C4-2B (cell line): ENCODE measurements at regions not wholly inside any gene's neighbourhood (a gene's known extent, or its start where the extent isn't known, plus 50 kb on each side); places are given as distances from the start of the nearest gene placed in this dataset.

Source experiments
- ZFX ChIP-seq: fragments of 450-650 bp; IDR thresholded peaks from 2 replicates; pipeline ENCODE4 v1.6.1; 2017
- TF ChIP-seq, protein P1 (sequence below): fragments of 450-650 bp; conservative IDR thresholded peaks from 2 replicates; pipeline ENCODE4 v1.5.1; 2017; ENCODE audit warnings: mild to moderate bottlenecking

GRCh38 chrX:53746718-53747117, 60.2 kb upstream of the HUWE1 start:
- TF ChIP-seq, protein P1, sequence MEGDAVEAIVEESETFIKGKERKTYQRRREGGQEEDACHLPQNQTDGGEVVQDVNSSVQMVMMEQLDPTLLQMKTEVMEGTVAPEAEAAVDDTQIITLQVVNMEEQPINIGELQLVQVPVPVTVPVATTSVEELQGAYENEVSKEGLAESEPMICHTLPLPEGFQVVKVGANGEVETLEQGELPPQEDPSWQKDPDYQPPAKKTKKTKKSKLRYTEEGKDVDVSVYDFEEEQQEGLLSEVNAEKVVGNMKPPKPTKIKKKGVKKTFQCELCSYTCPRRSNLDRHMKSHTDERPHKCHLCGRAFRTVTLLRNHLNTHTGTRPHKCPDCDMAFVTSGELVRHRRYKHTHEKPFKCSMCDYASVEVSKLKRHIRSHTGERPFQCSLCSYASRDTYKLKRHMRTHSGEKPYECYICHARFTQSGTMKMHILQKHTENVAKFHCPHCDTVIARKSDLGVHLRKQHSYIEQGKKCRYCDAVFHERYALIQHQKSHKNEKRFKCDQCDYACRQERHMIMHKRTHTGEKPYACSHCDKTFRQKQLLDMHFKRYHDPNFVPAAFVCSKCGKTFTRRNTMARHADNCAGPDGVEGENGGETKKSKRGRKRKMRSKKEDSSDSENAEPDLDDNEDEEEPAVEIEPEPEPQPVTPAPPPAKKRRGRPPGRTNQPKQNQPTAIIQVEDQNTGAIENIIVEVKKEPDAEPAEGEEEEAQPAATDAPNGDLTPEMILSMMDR = no peak
- TF ChIP-seq ZFX = no peak
